Brain microvascular endothelial cell (primary cell): ENCODE measurements at regions not wholly inside any gene's neighbourhood (a gene's known extent, or its start where the extent isn't known, plus 50 kb on each side); places are given as distances from the start of the nearest gene placed in this dataset.

Source experiments
- DNase-seq: peaks from one replicate; pipeline ENCODE4 v3.0.0-alpha.2; 2020
- H3K27ac ChIP-seq: fragments of 250-450 bp; sonication (Bioruptor Pico); 2 replicates; pipeline ENCODE4 v1.5.1; 2020; ENCODE audit warnings: mild to moderate bottlenecking, moderate library complexity
- H3K27me3 ChIP-seq: fragments of 250-450 bp; sonication (Bioruptor Pico); replicated peaks from 2 replicates; pipeline ENCODE4 v1.5.1; 2020; ENCODE audit warnings: mild to moderate bottlenecking
- H3K36me3 ChIP-seq: fragments of 250-450 bp; sonication (Bioruptor Pico); replicated peaks from 2 replicates; pipeline ENCODE4 v1.5.1; 2020; ENCODE audit warnings: mild to moderate bottlenecking
- H3K4me3 ChIP-seq: 2 replicates; pipeline ENCODE4 v1.5.1; 2011; ENCODE audit warnings: low read depth, mild to moderate bottlenecking, control low read depth, low read length, moderate library complexity
- in situ Hi-C: cut with HindIII; loops from 2 replicates; pipeline ENCODE4 v1.10.0; 2017; ENCODE audit warnings: low sequenced_read_pairs, low pct_ligation_motif_present
- TF ChIP-seq, protein P1 (sequence below): IDR thresholded peaks from 2 replicates; pipeline ENCODE4 v1.5.1; 2011; ENCODE audit warnings: low read depth, mild to moderate bottlenecking, moderate library complexity, low read length, control low read depth, inconsistent platforms; ENCODE audit errors: missing control alignments

DNA sequence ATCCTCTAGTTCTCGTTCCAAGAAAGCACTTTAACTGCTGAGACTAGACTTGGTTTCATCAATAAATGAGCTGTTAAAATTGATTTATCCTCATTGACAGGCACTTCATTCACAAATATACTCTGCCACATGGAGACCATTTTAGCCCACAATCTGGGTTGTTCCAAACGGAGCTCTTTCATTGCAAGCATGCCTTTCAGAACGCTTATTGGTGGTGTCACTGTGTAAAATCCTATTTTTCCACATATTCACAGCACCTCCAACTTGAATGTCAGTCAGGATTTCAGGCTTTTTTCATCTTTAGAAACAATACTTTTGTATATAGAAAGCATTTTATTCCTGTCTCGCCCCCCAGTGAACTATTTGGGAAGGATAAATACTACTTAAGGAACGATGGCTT, 424.7 kb upstream of the NRP1 start:
- in situ Hi-C loops: no loop called here
- no peak overlapping the region for H3K27ac ChIP-seq
- no peaks in the 10 kb centered on the region for H3K36me3 ChIP-seq
- DNase-seq: no peak
- H3K4me3 ChIP-seq: no peak overlapping the region
- TF ChIP-seq, protein P1, sequence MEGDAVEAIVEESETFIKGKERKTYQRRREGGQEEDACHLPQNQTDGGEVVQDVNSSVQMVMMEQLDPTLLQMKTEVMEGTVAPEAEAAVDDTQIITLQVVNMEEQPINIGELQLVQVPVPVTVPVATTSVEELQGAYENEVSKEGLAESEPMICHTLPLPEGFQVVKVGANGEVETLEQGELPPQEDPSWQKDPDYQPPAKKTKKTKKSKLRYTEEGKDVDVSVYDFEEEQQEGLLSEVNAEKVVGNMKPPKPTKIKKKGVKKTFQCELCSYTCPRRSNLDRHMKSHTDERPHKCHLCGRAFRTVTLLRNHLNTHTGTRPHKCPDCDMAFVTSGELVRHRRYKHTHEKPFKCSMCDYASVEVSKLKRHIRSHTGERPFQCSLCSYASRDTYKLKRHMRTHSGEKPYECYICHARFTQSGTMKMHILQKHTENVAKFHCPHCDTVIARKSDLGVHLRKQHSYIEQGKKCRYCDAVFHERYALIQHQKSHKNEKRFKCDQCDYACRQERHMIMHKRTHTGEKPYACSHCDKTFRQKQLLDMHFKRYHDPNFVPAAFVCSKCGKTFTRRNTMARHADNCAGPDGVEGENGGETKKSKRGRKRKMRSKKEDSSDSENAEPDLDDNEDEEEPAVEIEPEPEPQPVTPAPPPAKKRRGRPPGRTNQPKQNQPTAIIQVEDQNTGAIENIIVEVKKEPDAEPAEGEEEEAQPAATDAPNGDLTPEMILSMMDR: no peak
- H3K27me3 ChIP-seq: no peaks in the 10 kb centered on the region

DNA sequence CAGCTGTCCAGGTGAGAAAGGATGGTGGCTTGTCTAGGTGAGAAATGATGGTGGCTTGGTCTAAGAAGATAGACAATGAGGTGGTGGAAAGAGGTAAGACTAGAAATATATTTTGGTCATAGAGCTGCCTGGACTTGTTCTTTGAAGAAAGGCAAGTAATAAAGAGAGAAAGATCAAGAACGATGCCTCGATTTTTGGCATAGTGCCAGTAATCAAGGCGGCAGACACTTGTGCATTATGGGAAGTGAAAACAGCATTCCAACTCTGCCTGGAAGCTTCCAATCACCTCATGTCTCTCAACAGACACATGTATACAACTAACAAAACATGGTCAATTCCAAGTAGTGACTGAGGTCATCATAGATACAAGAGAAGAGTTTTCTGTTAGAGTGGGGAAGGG, 423.8 kb upstream of the NRP1 start:
- Histone ChIP-seq H3K4me3 (no peak overlapping the region), H3K27me3 (no peaks in the 10 kb centered on the region), H3K27ac (no peak overlapping the region), H3K36me3 (no peaks in the 10 kb centered on the region)
- TF ChIP-seq, protein P1: no peak
- in situ Hi-C loops: no loop called here
- DNase-seq: no peak

DNA sequence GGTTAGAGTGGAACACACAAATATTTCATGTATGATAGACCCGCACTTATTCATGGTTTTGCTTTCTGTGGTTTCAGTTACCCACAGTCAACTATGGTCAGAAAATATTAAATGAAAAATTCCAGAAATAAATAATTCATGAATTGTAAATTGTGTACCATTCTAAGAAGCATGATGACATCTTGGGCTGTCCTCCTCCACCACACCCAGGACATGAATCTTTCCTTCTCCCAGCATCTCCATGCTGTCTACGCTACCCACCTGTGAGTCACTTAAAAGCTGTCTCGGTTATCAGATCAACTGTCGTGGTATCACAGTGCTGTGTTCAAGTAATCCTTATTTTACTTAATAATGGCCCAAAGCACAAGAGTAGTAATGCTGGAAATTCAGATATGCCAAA, 419.6 kb upstream of the NRP1 start:
- in situ Hi-C loops: no loop called here
- DNase-seq: no peak

DNA sequence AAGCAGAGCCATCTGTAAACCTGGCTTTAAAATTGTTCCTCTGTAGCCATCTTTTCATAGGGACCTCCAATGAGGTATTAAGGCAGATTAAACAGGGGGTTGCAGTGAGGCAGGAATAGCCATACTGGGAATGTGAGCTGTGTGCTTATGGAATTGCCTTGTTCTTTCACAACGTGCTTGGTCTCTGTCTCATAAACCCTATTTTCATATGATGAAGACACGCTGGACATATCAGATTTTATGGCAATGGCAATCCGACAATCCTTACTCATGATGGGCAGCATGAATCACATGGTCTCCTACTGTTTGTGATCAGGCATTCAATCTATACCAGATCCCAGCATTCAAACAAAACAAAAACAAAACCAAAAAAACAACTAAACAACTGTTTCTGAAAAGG, 418.9 kb upstream of the NRP1 start:
- H3K4me3 ChIP-seq: no peak overlapping the region
- no peaks in the 10 kb centered on the region for H3K27me3 ChIP-seq
- no peaks in the 10 kb centered on the region for H3K36me3 ChIP-seq
- no peak for DNase-seq
- no peak overlapping the region for H3K27ac ChIP-seq
- TF ChIP-seq, protein P1: no peak
- in situ Hi-C loops: no loop called here

More for the DNA sequence above, 419.6 kb upstream of the NRP1 start:
- Histone ChIP-seq H3K27me3 (no peaks in the 10 kb centered on the region), H3K36me3 (no peaks in the 10 kb centered on the region), H3K4me3 (no peak overlapping the region), H3K27ac (no peak overlapping the region)
- TF ChIP-seq, protein P1: no peak

DNA sequence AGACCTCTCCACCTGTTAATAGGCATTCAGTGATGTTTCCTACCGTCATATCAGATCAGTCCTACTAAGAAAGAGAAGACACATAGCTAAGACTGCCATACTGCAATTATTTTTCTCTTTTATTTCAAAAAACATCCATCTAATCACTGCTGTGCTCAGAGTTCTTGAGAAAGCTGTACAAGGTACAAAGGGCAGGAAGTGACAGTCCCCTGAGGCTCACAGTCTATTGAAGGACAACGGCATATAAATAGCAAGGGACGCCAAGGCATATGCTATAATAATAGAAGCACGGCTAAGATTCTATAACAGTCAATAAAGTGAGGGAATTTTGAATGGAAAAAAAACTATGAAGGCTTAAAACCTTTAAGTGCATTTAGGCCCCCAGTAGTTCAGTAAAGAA, 415.3 kb upstream of the NRP1 start:
- in situ Hi-C loops: no loop called here
- H3K27me3 ChIP-seq: no peaks in the 10 kb centered on the region
- no peak for DNase-seq
- no peak overlapping the region for H3K4me3 ChIP-seq
- TF ChIP-seq, protein P1: no peak
- H3K27ac ChIP-seq: no peak overlapping the region
- H3K36me3 ChIP-seq: no peaks in the 10 kb centered on the region

DNA sequence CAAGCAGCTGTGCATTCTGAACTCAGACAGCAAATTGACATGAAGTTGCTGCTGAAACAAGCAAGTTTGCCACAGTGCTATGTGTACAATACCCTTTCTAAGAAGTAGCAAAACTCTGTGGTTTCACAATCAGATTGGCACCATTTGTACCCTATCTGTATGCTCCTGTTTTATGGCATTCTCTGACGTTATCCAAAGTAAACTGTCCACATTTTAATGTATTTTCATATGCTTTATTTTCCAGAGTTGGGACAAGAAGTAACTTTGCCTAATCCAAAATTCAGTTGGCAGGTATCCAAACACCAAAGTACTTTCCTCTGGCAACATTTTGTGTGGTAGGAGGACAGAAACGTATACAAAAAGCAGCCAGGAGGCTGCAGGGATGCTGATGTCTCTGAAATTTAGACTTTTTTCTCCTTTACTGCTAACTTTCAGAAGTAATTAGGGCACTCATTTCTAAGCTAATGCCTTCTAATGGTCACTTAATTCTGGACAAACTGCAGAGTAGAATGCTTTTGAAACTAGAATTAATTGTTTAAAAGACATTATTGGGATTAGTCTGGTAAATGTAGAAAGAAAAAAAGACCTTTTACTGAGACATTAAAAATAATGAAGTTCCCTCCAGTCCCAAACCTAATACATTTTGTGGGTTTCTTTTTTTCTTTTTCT, 414.7 kb upstream of the NRP1 start:
- H3K27ac ChIP-seq: no peak overlapping the region

More for the DNA sequence above, 414.7 kb upstream of the NRP1 start:
- DNase-seq: no peak
- in situ Hi-C loops: no loop called here
- no peak overlapping the region for H3K4me3 ChIP-seq
- TF ChIP-seq, protein P1: no peak
- no peaks in the 10 kb centered on the region for H3K27me3 ChIP-seq
- no peaks in the 10 kb centered on the region for H3K36me3 ChIP-seq
